H9 (cell line): ENCODE measurements at regions not wholly inside any gene's neighbourhood (a gene's known extent, or its start where the extent isn't known, plus 50 kb on each side); places are given as distances from the start of the nearest gene placed in this dataset.

ENCODE experiments used
- DNase-seq: peaks from one replicate; pipeline ENCODE4 v3.0.0-alpha.2; 2017
- H2AFZ ChIP-seq: one replicate; pipeline ENCODE4 v1.6.1; 2013; ENCODE audit warnings: mild to moderate bottlenecking, low read length, control low read depth, moderate library complexity
- H2AK5ac ChIP-seq: 2 replicates; pipeline ENCODE4 v1.6.1; 2013; ENCODE audit warnings: low read length, control low read depth, mixed read lengths; ENCODE audit not compliant: insufficient read length
- H2BK120ac ChIP-seq: one replicate; pipeline ENCODE4 v1.6.1; 2013; ENCODE audit warnings: low read depth, mild to moderate bottlenecking, low read length, control low read depth, inconsistent platforms; ENCODE audit not compliant: poor library complexity, severe bottlenecking
- H2BK12ac ChIP-seq: 2 replicates; pipeline ENCODE4 v1.6.1; 2013; ENCODE audit warnings: low read length, control low read depth, mixed read lengths, low read depth; ENCODE audit not compliant: insufficient read length
- H2BK15ac ChIP-seq: 2 replicates; pipeline ENCODE4 v1.6.1; 2013; ENCODE audit warnings: low read depth, low read length, control low read depth
- H2BK20ac ChIP-seq: one replicate; pipeline ENCODE4 v1.6.1; 2013; ENCODE audit warnings: low read depth, mild to moderate bottlenecking, low read length, control low read depth, inconsistent platforms; ENCODE audit not compliant: poor library complexity, severe bottlenecking
- H2BK5ac ChIP-seq: 2 replicates; pipeline ENCODE4 v1.6.1; 2013; ENCODE audit warnings: low read length, control low read depth, mixed read lengths; ENCODE audit not compliant: insufficient read length
- H3K14ac ChIP-seq: 2 replicates; pipeline ENCODE4 v1.6.1; 2013; ENCODE audit warnings: low read length, control low read depth; ENCODE audit not compliant: insufficient read depth
- H3K18ac ChIP-seq: 2 replicates; pipeline ENCODE4 v1.6.1; 2013; ENCODE audit warnings: low read depth, mild to moderate bottlenecking, mixed read lengths, low read length, control low read depth; ENCODE audit not compliant: insufficient read length
- H3K23ac ChIP-seq: 2 replicates; pipeline ENCODE4 v1.6.1; 2013; ENCODE audit warnings: low read length, control low read depth, mixed read lengths, low read depth; ENCODE audit not compliant: insufficient read length
- H3K23me2 ChIP-seq: 2 replicates; pipeline ENCODE4 v1.6.1; 2013; ENCODE audit warnings: low read depth, mild to moderate bottlenecking, mixed read lengths, low read length, control low read depth; ENCODE audit not compliant: insufficient read length, poor library complexity, severe bottlenecking
- H3K27ac ChIP-seq: 2 replicates; pipeline ENCODE4 v1.5.1; 2013; ENCODE audit warnings: low read length, control low read depth, mixed read lengths, low read depth; ENCODE audit not compliant: insufficient read length
- H3K27me3 ChIP-seq: 2 replicates; pipeline ENCODE4 v1.6.1; 2013; ENCODE audit warnings: low read length, control low read depth, inconsistent platforms; ENCODE audit not compliant: insufficient read depth
- H3K4ac ChIP-seq: 2 replicates; pipeline ENCODE4 v1.6.1; 2013; ENCODE audit warnings: low read depth, mild to moderate bottlenecking, control low read depth, inconsistent platforms, low read length, moderate library complexity
- H3K4me1 ChIP-seq: 2 replicates; pipeline ENCODE4 v1.6.1; 2013; ENCODE audit warnings: low read length, control low read depth, inconsistent platforms; ENCODE audit not compliant: insufficient read depth
- H3K4me2 ChIP-seq: 2 replicates; pipeline ENCODE4 v1.6.1; 2013; ENCODE audit warnings: low read length, control low read depth, mixed read lengths; ENCODE audit not compliant: insufficient read length, insufficient read depth
- H3K56ac ChIP-seq: 2 replicates; pipeline ENCODE4 v1.6.1; 2013; ENCODE audit warnings: low read depth, mild to moderate bottlenecking, mixed read lengths, low read length, control low read depth; ENCODE audit not compliant: insufficient read length
- H3K79me1 ChIP-seq: 2 replicates; pipeline ENCODE4 v1.6.1; 2013; ENCODE audit warnings: low read depth, mild to moderate bottlenecking, moderate library complexity, low read length, control low read depth, inconsistent platforms; ENCODE audit not compliant: insufficient read depth, poor library complexity, severe bottlenecking
- H3K79me2 ChIP-seq: 2 replicates; pipeline ENCODE4 v1.6.1; 2013; ENCODE audit warnings: low read length, control low read depth, inconsistent platforms; ENCODE audit not compliant: insufficient read depth
- H3K9ac ChIP-seq: 2 replicates; pipeline ENCODE4 v1.6.1; 2013; ENCODE audit warnings: low read length, control low read depth, mixed read lengths; ENCODE audit not compliant: insufficient read length; ENCODE audit errors: extremely low read depth
- H3K9me3 ChIP-seq: one replicate; pipeline ENCODE4 v1.6.1; 2013; ENCODE audit warnings: low read depth, low read length, inconsistent platforms; ENCODE audit not compliant: control insufficient read depth
- H3T11ph ChIP-seq: one replicate; pipeline ENCODE4 v1.6.1; 2013; ENCODE audit warnings: mild to moderate bottlenecking, low read length, control low read depth, inconsistent platforms
- H4K20me1 ChIP-seq: one replicate; pipeline ENCODE4 v1.6.1; 2013; ENCODE audit not compliant: control insufficient read depth, insufficient read length, insufficient read depth
- H4K5ac ChIP-seq: 2 replicates; pipeline ENCODE4 v1.6.1; 2013; ENCODE audit warnings: low read depth, mild to moderate bottlenecking, mixed read lengths, low read length, control low read depth; ENCODE audit not compliant: insufficient read length
- H4K8ac ChIP-seq: replicated peaks from 2 replicates; pipeline ENCODE4 v1.6.1; 2013; ENCODE audit warnings: low read length, control low read depth, mixed read lengths, low read depth; ENCODE audit not compliant: insufficient read length
- H4K91ac ChIP-seq: 2 replicates; pipeline ENCODE4 v1.6.1; 2013; ENCODE audit warnings: low read depth, mild to moderate bottlenecking, moderate library complexity, mixed read lengths, low read length, control low read depth; ENCODE audit not compliant: insufficient read length
- H3K27ac Mint-ChIP-seq, 3 experiments: 2 replicates in 2 of 3; 3 replicates in 1 of 3; pipeline ENCODE4 v1.8.0; 2020 to 2021; ENCODE audit warnings: mixed read lengths in 3 of 3, mild to moderate bottlenecking in 1 of 3, moderate library complexity in 1 of 3
- H3K27me3 Mint-ChIP-seq: 2 replicates; pipeline ENCODE4 v1.8.0; 2021; ENCODE audit warnings: low read depth, mild to moderate bottlenecking, moderate library complexity, mixed read lengths
- H3K36me3 Mint-ChIP-seq, 3 experiments: 2 replicates in 2 of 3; 3 replicates in 1 of 3; pipeline ENCODE4 v1.8.0; 2020 to 2021; ENCODE audit warnings: low read depth in 3 of 3, mixed read lengths in 3 of 3; ENCODE audit not compliant: insufficient read depth in 1 of 3
- H3K4me1 Mint-ChIP-seq, 2 experiments: 2 replicates each; pipeline ENCODE4 v1.8.0; 2020; ENCODE audit warnings: mixed read lengths in 2 of 2
- H3K4me3 Mint-ChIP-seq, 2 experiments: 2 replicates in 1 of 2; 3 replicates in 1 of 2; pipeline ENCODE4 v1.8.0; 2020 to 2021; ENCODE audit warnings: mild to moderate bottlenecking in 2 of 2, mixed read lengths in 2 of 2, moderate library complexity in 1 of 2
- H3K9me3 Mint-ChIP-seq, 2 experiments: 2 replicates in 1 of 2; 3 replicates in 1 of 2; pipeline ENCODE4 v1.8.0; 2020; ENCODE audit warnings: mild to moderate bottlenecking in 2 of 2, mixed read lengths in 2 of 2, moderate library complexity in 1 of 2
- WGBS: extraction: QIAGEN DNeasy Blood & Tissue Kit; methylation state at CpG from one replicate; pipeline ENCODE4 v1.1.7; 2013; ENCODE audit warnings: missing lambda C conversion rate, low lambda C conversion rate, mixed read lengths; ENCODE audit not compliant: insufficient read length; ENCODE audit errors: extremely low coverage; 5-methylcytosine and 5-hydroxymethylcytosine counted together
- TF ChIP-seq, protein P1 (sequence below): fragments of 200-600 bp; sonication (generic); conservative IDR thresholded peaks from 3 replicates; pipeline ENCODE4 v1.8.0; 2021; ENCODE audit warnings: antibody characterized with exemption, mild to moderate bottlenecking

GRCh38 chr2:15786003-15786654, 154.2 kb upstream of the MYCN start:
- Histone ChIP-seq H3K9ac (no peak overlapping the region), H3K56ac (no peak overlapping the region), H4K5ac (no peak overlapping the region), H3K4me2 (no peak overlapping the region), H3K14ac (no peak overlapping the region), H2BK20ac (no peak overlapping the region), H3K4ac (no peak overlapping the region), H3K79me2 (no peaks in the 10 kb centered on the region), H3K27me3 (no peaks in the 10 kb centered on the region), H3K9me3 (no peaks in the 10 kb centered on the region), H2AK5ac (no peak overlapping the region), H4K91ac (no peak overlapping the region), H2BK15ac (no peak overlapping the region), H3K18ac (no peak overlapping the region), H3K4me1 (no peaks in the 10 kb centered on the region), H4K8ac (no peak overlapping the region), H2BK120ac (no peak overlapping the region), H3K23ac (no peak overlapping the region), H2AFZ (no peak overlapping the region), H3T11ph (no peak overlapping the region), H3K27ac (no peak overlapping the region), H3K79me1 (no peaks in the 10 kb centered on the region), H2BK5ac (no peak overlapping the region), H4K20me1 (no peaks in the 10 kb centered on the region), H2BK12ac (no peak overlapping the region), H3K23me2 (no peaks in the 10 kb centered on the region)
- DNase-seq = no peak
- Mint-ChIP-seq H3K4me3 (no peak overlapping the region), H3K36me3 (no peaks in the 10 kb centered on the region), H3K27ac (no peak overlapping the region), H3K4me1 (0 out of 4 replicates have a peak, but pooled peaks cover 0 to 7% of the 10 kb centered on the region in 2 experiments), H3K27me3 (peaks cover 1% of the 10 kb centered on the region), H3K9me3 (no peaks in the 10 kb centered on the region)
- WGBS = no CpG with 5 or more reads among the region's 11 CpGs
- TF ChIP-seq, protein P1, sequence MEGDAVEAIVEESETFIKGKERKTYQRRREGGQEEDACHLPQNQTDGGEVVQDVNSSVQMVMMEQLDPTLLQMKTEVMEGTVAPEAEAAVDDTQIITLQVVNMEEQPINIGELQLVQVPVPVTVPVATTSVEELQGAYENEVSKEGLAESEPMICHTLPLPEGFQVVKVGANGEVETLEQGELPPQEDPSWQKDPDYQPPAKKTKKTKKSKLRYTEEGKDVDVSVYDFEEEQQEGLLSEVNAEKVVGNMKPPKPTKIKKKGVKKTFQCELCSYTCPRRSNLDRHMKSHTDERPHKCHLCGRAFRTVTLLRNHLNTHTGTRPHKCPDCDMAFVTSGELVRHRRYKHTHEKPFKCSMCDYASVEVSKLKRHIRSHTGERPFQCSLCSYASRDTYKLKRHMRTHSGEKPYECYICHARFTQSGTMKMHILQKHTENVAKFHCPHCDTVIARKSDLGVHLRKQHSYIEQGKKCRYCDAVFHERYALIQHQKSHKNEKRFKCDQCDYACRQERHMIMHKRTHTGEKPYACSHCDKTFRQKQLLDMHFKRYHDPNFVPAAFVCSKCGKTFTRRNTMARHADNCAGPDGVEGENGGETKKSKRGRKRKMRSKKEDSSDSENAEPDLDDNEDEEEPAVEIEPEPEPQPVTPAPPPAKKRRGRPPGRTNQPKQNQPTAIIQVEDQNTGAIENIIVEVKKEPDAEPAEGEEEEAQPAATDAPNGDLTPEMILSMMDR = no peak
